Stimulated activated naive B cell treated with anti-CD40 and anti-IgM and Interleukin-4, amounts not matched to agents 10 μg/mL and 1 μg/mL and 100 μg/mL, for 72 hours (primary cell): ENCODE measurements at regions not wholly inside any gene's neighbourhood (a gene's known extent, or its start where the extent isn't known, plus 50 kb on each side); places are given as distances from the start of the nearest gene placed in this dataset.
A peak's percentile ranks its signal among the peaks of the same experiment; 100 is the strongest.

Experiments
- ATAC-seq, 2 donors: fragments of 150-1000 bp; cut with Tn5 transposase; replicated peaks; 2 replicates each; pipeline ENCODE4 v1.10.0; 2021; ENCODE audit warnings: moderate library complexity in 1 of 2
- DNase-seq: peaks from one replicate; pipeline ENCODE4 v3.0.0; 2021
- H3K27ac Mint-ChIP-seq: one replicate; pipeline ENCODE4 v1.8.0; 2022; ENCODE audit warnings: mild to moderate bottlenecking, mixed read lengths
- H3K27me3 Mint-ChIP-seq, 2 donors: one replicate each; pipeline ENCODE4 v1.8.0; 2022; ENCODE audit warnings: mixed read lengths in 2 of 2
- H3K36me3 Mint-ChIP-seq, 2 donors: one replicate each; pipeline ENCODE4 v1.8.0; 2022; ENCODE audit warnings: mixed read lengths in 2 of 2, mild to moderate bottlenecking in 1 of 2
- H3K4me1 Mint-ChIP-seq, 2 donors: one replicate each; pipeline ENCODE4 v1.8.0; 2022; ENCODE audit warnings: mixed read lengths in 2 of 2, mild to moderate bottlenecking in 1 of 2
- H3K4me3 Mint-ChIP-seq, 2 donors: one replicate each; pipeline ENCODE4 v1.8.0; 2022; ENCODE audit warnings: mild to moderate bottlenecking in 2 of 2, mixed read lengths in 2 of 2, moderate library complexity in 1 of 2
- H3K9me3 Mint-ChIP-seq, 2 donors: one replicate each; pipeline ENCODE4 v1.8.0; 2022; ENCODE audit warnings: mixed read lengths in 2 of 2, mild to moderate bottlenecking in 1 of 2

DNA sequence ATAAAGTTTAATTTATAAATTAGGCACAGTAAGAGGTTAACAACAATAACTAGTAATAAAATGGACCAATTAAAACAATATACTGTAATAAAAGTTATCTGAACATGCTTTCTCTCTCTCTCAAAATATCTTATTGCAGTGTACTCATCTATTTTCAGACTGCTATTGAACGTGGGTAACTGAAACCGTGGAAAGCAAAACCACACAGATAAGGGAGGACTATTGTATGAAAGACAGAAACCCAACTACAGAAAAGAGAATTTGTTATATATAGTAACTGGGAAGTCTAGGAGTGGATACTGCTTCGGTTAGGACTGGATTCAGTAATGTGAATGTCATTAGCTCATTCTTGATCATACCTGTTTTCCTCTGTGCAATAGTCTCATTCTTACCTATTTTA lies 119.3 kb upstream of the DAZL start:
- Mint-ChIP-seq H3K4me1 (peaks cover 4 to 5% of the 10 kb centered on the region in 2 donors), H3K36me3 (peaks cover 3 to 4% of the 10 kb centered on the region in 2 donors), H3K9me3 (peaks cover 7 to 15% of the 10 kb centered on the region in 2 donors), H3K4me3 (no peak overlapping the region), H3K27ac (no peak overlapping the region), H3K27me3 (no peaks in the 10 kb centered on the region)
- ATAC-seq, result no peak
- no peak for DNase-seq

DNA sequence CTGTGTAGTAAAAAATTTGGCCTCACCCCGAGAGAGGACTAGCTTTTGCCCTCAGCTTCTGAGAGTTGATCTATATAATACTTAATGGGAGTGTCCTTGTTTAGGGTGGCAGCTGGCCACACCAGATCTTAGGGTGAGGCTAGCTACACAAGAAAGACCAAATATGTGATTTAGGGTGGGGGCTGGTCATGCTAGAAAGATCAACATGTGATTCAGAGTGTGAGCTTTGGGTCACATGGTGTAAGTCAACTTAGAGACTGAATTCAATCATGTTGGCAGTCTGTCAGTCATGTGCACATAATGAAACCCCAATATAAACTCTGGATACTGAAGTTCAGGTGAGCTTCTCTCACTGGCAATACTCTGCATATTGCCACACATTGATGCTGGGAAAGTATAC lies 120.7 kb upstream of the DAZL start:
- no peak for ATAC-seq
- Mint-ChIP-seq H3K4me1 (no peaks in the 10 kb centered on the region), H3K27ac (no peak overlapping the region), H3K4me3 (no peak overlapping the region), H3K36me3 (peaks cover 3 to 4% of the 10 kb centered on the region in 2 donors), H3K9me3 (peaks cover 11 to 15% of the 10 kb centered on the region in 2 donors), H3K27me3 (no peaks in the 10 kb centered on the region)
- no peak for DNase-seq

DNA sequence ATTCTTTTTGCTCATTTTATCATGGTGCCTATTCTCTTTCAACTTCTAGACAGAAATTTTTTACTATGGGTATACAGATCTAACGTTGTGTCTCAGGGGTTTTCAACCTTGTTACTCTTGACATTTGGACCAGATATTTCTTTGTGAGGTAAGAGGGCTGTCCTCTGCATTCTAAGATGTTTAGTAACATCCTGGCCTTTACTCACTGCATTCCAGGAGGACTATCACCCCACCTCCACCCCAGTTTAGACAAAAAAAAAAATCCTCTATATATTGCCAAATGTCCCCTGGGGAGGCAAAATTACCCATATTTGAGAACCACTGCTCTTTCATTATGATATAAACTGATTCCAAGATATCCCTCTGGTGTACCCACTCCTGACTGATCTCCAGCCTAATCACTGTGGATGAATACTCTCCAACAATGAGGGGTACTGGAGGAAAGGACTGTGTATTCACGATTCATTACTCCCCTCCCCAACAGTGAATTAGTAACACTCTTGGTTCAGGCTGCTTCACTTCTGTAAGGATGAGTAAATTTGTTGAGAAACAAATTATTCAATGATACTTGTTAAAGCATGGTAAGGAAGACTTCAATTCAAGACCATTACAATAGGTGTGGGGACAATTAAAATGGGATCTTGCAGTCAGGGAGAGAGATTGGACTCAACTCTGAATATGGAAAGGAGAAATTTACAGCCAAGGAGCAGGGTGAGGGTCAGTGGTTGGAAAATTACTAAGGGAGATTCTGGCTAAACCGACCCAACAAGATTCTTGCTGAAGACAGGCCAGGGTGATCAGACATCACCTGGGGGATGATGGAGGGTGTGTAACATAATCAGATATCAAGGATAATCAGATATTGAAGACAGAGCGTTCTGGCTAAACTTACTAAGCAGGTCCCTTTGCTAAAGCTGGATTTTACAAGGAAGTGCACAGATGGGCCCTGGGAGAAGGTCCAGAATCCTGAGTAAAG lies 123.8 kb upstream of the DAZL start:
- ATAC-seq (no peak), DNase-seq (no peak)
- no peak overlapping the region for H3K27ac Mint-ChIP-seq
- peaks cover 13 to 25% of the 10 kb centered on the region in 2 donors for H3K36me3 Mint-ChIP-seq
- no peaks in the 10 kb centered on the region for H3K27me3 Mint-ChIP-seq
- H3K9me3 Mint-ChIP-seq, result peaks cover 24 to 37% of the 10 kb centered on the region in 2 donors
- H3K4me3 Mint-ChIP-seq, result no peak overlapping the region
- H3K4me1 Mint-ChIP-seq, result no peaks in the 10 kb centered on the region

DNA sequence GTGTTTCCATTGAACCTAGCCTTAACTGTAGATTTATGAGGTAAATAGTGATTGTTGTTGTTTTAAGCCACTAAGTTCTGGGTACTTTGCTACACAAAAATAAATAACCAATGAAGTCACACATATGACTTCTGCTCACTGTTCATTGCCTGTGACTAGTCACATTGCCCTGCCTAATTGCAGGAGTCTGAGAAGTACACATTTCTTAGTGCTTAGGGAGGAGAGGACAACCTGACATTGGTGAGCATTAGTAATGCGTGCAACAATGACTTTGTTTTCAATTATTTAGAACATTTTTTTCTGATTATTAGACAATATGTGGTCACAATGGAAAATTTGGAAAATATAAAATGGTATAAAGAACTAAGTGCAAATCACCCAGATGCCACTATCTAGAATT lies 133.2 kb upstream of the DAZL start:
- no peak for ATAC-seq
- Mint-ChIP-seq H3K36me3 (peaks cover 6 to 14% of the 10 kb centered on the region in 2 donors), H3K4me3 (no peak overlapping the region), H3K27me3 (no peaks in the 10 kb centered on the region), H3K4me1 (peaks cover 0 to 6% of the 10 kb centered on the region in 2 donors), H3K27ac (no peak overlapping the region), H3K9me3 (peaks cover 20 to 27% of the 10 kb centered on the region in 2 donors)
- DNase-seq, result no peak

DNA sequence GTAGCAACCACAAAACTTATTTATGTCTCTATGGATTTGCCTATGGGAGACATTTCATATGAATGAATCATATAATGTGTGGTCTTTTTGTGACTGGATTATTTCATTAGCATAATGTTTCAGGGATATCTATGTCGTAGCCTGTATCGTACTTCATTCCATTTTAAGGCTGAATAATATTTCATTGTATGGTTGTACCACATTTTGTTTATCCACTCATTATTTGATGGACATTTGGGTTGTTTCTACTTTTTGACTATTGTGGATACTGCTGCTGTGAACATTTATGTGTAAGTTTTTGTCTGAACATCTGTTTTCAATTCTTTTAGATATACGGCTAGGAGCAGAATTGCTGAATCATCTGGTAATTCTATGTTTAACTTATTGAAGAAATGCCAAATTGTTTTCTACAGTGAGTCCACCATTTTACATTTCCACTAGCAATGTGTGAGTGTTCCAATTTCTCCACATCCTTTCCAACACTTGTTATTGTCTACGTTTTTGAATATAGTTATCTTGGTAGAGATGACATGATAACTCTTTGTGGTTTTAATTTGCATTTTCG lies 134.4 kb upstream of the DAZL start:
- Mint-ChIP-seq H3K27me3 (no peaks in the 10 kb centered on the region), H3K4me3 (no peak overlapping the region), H3K9me3 (peaks cover 18 to 21% of the 10 kb centered on the region in 2 donors), H3K27ac (no peak overlapping the region), H3K4me1 (peaks cover 0 to 3% of the 10 kb centered on the region in 2 donors), H3K36me3 (peaks cover 6 to 9% of the 10 kb centered on the region in 2 donors)
- ATAC-seq, result no peak
- no peak for DNase-seq

DNA sequence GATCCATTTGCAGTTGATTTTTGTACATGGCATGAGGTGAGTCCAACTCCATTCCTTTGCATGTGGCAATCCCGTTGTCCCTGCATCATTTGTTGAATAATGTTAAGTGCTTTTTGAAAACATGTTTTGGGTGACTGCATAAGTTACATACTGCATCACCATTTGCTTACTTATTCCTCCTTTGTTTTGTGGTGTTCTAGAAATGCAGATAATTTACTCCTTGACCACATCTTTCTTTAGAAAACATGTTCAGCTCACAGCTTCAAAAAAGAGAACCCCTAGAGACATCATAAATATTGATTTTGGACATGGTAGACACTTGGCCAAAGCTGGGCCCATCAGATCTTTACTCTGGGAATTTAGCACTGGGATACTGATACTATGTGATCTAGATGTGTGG lies 135.3 kb upstream of the DAZL start:
- H3K27me3 Mint-ChIP-seq, result peaks cover 0 to under 1% of the 10 kb centered on the region in 2 donors
- no peak overlapping the region for H3K4me3 Mint-ChIP-seq
- H3K27ac Mint-ChIP-seq, result no peak overlapping the region
- no peak for ATAC-seq
- no peak for DNase-seq
- H3K9me3 Mint-ChIP-seq, result peaks cover 16 to 17% of the 10 kb centered on the region in 2 donors
- H3K4me1 Mint-ChIP-seq, result peaks cover 0 to 2% of the 10 kb centered on the region in 2 donors
- H3K36me3 Mint-ChIP-seq, result peaks cover 6 to 9% of the 10 kb centered on the region in 2 donors

DNA sequence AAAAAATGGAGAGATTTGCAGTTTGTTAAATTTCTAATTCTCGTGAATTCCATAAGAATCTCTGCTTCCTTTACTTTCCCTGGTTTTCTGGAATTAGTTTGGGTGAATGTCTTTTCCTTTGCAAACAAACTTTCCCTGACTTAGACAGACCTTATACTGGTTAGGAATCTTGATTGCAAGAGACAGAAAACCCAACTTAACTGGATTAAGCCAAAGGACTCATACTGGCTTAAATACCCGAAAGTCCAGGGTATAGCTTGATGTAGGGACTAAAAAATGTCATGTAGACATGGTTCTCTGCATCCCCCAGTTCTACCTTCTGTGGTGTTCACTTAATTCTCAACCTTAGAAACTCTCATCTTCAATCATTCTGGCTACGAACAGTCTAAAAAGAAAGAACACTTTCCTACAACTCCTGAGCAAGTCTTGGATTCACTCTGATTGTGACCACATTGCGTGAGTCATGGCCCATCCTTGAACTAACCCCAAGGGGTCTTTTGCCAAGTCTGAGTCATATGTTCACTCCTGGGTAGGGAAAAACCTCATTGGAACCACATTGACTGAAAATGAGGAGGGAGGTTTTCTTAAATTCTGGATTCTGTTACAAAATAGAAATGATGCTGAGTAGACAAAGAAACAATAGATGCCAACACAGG lies 136.0 kb upstream of the DAZL start:
- DNase-seq, result no peak
- H3K4me1 Mint-ChIP-seq, result peaks cover 0 to 2% of the 10 kb centered on the region in 2 donors
- H3K4me3 Mint-ChIP-seq, result no peak overlapping the region
- ATAC-seq, result peak in 1 of 2 donors; percentile 53
- H3K36me3 Mint-ChIP-seq, result peaks cover 6 to 9% of the 10 kb centered on the region in 2 donors
- H3K9me3 Mint-ChIP-seq, result peaks cover 14 to 17% of the 10 kb centered on the region in 2 donors
- H3K27ac Mint-ChIP-seq, result no peak overlapping the region
- H3K27me3 Mint-ChIP-seq, result peaks cover 5 to 8% of the 10 kb centered on the region in 2 donors

DNA sequence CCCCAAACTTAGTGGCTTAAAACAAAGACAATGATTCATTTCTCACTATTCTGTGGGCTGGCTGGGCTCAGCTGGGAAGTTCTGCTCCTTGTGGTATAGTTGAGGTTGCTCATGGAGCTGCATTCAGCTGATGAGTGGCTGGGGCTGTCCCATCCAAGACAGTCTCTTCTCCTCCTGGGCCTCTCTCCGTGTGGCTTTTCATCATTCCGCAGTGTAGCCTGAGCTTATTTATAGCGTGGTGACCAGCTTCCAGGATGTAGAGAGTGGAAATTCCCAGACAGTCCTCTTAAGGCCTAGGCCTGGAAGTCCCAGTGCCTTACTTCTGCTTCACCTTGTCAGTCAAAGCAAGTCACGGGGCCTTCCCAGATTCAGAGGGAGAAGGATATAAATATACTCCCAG lies 136.7 kb upstream of the DAZL start:
- Mint-ChIP-seq H3K27ac (no peak overlapping the region), H3K4me3 (no peak overlapping the region), H3K4me1 (no peaks in the 10 kb centered on the region), H3K27me3 (peaks cover 5 to 8% of the 10 kb centered on the region in 2 donors), H3K36me3 (peaks cover 6 to 9% of the 10 kb centered on the region in 2 donors), H3K9me3 (peaks cover 14 to 17% of the 10 kb centered on the region in 2 donors)
- ATAC-seq, result peak in 1 of 2 donors; percentile 81
- DNase-seq, result no peak

DNA sequence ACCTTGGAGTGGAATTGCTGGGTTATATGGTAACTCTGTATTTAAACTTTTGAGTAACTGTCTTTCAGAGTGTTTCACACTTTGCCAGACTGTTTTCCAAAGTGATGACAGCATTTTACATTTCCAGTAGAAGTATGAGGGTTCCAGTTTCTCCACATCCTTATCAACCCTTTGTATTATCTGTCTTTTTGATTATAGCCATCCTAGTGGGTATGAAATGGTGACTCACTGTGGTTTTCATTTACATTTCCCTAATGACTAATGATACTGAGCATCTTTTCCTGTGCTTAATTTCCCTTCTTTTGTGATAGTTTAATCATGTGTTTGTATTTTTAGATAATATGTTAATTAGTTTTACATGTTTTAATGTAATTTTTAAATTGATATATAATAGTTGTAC lies 138.1 kb upstream of the DAZL start:
- peaks cover 5 to 8% of the 10 kb centered on the region in 2 donors for H3K27me3 Mint-ChIP-seq
- H3K4me3 Mint-ChIP-seq, result no peak overlapping the region
- DNase-seq (no peak), ATAC-seq (no peak)
- H3K4me1 Mint-ChIP-seq, result no peaks in the 10 kb centered on the region
- peaks cover 14 to 17% of the 10 kb centered on the region in 2 donors for H3K9me3 Mint-ChIP-seq
- H3K27ac Mint-ChIP-seq, result no peak overlapping the region
- peaks cover 6 to 9% of the 10 kb centered on the region in 2 donors for H3K36me3 Mint-ChIP-seq

DNA sequence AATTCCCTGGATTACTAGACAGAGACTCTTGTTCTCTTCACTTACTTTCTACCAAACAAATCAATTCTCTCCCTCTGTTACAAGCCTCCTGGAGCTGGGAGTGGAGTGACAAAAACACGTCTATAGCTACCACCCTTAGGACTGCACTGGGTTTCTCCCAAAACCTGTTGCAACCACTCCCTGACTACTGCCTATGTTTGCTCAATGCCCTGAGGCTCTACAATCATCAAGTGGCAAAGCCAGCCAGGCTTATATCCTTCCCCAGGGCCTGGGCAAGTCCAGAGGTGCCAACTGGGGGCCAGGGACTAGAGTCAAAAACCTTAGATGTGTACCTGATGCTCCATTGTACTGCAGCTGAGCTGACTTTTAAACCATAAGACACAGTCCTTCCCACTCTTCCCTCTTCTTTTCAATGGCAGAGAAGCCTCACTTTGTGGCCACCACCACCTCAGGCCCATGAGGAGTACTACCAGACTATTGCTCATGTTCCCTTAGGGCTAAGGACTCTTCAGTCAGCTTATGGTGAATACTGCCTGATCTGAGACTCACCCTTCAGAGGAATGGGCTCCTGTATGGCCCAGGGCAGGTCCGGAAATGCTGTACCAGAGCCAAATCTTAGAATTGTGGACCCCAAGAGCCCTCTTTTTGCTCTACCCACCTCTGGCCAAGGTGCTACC lies 125.4 kb upstream of the PLCL2 start:
- H3K4me1 Mint-ChIP-seq, result peaks cover 0 to 2% of the 10 kb centered on the region in 2 donors
- H3K9me3 Mint-ChIP-seq, result no peaks in the 10 kb centered on the region
- peaks cover 0 to 4% of the 10 kb centered on the region in 2 donors for H3K27me3 Mint-ChIP-seq
- H3K36me3 Mint-ChIP-seq, result peaks cover 0 to 3% of the 10 kb centered on the region in 2 donors
- ATAC-seq, result no peak
- H3K4me3 Mint-ChIP-seq, result no peak overlapping the region
- no peak overlapping the region for H3K27ac Mint-ChIP-seq
- no peak for DNase-seq

DNA sequence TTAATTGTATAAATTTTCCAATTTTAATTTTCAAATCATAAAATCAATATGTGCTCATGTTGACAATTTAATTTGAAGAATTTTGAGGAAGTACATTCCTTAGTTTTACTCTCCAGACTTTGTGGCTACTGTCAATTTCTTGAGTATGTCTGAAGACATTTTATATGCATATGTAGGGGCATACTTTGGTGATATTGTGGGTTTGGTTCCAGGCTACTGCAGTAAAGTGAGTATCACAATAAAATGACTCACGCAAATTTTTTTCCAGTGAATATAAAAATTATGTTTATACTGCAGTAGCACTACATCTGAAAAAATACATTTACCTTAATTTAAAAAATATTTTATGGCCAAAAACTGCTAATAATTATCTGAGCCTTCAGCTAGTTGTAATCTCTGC lies 123.2 kb upstream of the PLCL2 start:
- Mint-ChIP-seq H3K27me3 (peaks cover 0 to 4% of the 10 kb centered on the region in 2 donors), H3K36me3 (peaks cover 0 to 3% of the 10 kb centered on the region in 2 donors), H3K4me1 (peaks cover 5 to 6% of the 10 kb centered on the region in 2 donors), H3K27ac (no peak overlapping the region), H3K9me3 (no peaks in the 10 kb centered on the region), H3K4me3 (no peak overlapping the region)
- no peak for DNase-seq
- no peak for ATAC-seq

DNA sequence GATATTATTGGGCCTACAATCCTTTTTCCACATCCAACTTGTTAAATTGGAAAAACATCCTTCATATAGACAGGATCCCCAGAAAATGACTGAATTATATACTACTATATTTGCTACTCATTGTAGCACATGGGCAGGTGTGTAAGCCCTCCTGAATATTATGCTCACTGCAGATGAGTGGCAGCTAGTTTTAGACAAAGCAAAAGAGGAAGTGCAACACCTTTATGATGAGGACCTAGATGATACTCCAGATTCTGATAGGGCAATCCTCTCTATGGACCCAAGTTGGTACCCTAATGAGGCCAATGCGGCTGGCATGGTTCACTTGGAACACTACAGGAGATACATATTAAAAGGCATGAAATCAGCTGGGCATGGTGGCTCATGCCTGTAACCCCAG lies 119.1 kb upstream of the PLCL2 start:
- Mint-ChIP-seq H3K9me3 (no peaks in the 10 kb centered on the region), H3K36me3 (peaks cover 0 to 3% of the 10 kb centered on the region in 2 donors), H3K27me3 (peaks cover 0 to 4% of the 10 kb centered on the region in 2 donors), H3K4me3 (no peak overlapping the region), H3K4me1 (peaks cover 4 to 5% of the 10 kb centered on the region in 2 donors), H3K27ac (no peak overlapping the region)
- peak; percentile 65 to 76 for ATAC-seq
- no peak for DNase-seq

DNA sequence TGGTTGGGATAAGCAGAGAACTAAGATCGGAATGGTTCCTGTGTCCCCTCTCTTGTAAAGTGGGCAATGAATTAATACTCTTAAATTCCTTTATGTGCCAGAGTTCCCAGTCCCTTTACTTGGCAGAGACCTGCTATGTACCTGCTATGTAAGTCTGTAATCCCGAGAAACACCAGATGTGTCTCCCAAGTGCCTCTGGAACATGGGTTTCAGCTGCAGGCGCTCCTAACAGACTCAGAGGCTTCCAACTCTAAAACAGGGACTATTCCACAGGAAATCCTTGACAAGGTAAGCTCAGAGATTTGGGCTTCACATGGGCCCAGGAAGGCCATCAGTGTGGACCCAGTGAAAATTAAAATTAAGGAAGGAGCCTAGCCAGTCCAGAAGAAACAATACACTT lies 117.7 kb upstream of the PLCL2 start:
- DNase-seq (no peak), ATAC-seq (no peak)
- peaks cover 0 to 4% of the 10 kb centered on the region in 2 donors for H3K27me3 Mint-ChIP-seq
- no peak overlapping the region for H3K4me3 Mint-ChIP-seq
- H3K4me1 Mint-ChIP-seq, result peaks cover 4 to 5% of the 10 kb centered on the region in 2 donors
- no peak overlapping the region for H3K27ac Mint-ChIP-seq
- H3K36me3 Mint-ChIP-seq, result peaks cover 0 to 3% of the 10 kb centered on the region in 2 donors
- H3K9me3 Mint-ChIP-seq, result no peaks in the 10 kb centered on the region

DNA sequence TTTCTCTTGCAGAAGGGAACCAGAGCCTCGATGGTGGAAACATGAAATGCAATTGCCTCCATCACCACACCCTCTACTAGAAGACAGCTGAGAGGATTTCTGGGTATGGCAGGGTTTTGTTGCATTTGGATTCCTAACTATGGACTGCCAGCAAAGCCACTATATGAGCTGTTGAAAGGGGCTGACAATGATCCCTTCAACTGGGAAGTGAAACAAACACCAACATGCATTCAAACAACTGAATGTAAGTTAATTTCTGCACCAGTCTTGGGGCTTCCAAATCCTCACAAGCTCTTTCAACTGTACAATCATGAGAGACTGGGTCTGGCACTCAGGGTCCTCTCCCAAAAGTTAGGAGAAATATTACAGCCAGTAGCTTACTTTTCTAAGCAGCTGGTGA lies 116.7 kb upstream of the PLCL2 start:
- Mint-ChIP-seq H3K9me3 (no peaks in the 10 kb centered on the region), H3K4me1 (peaks cover 4 to 5% of the 10 kb centered on the region in 2 donors), H3K27me3 (no peaks in the 10 kb centered on the region), H3K36me3 (no peaks in the 10 kb centered on the region), H3K27ac (no peak overlapping the region), H3K4me3 (no peak overlapping the region)
- DNase-seq (no peak), ATAC-seq (peak in 1 of 2 donors; percentile 38)
